ENCODE measurements at regions not wholly inside any gene's neighbourhood (a gene's known extent, or its start where the extent isn't known, plus 50 kb on each side); places are given as distances from the start of the nearest gene placed in this dataset.

DNA sequence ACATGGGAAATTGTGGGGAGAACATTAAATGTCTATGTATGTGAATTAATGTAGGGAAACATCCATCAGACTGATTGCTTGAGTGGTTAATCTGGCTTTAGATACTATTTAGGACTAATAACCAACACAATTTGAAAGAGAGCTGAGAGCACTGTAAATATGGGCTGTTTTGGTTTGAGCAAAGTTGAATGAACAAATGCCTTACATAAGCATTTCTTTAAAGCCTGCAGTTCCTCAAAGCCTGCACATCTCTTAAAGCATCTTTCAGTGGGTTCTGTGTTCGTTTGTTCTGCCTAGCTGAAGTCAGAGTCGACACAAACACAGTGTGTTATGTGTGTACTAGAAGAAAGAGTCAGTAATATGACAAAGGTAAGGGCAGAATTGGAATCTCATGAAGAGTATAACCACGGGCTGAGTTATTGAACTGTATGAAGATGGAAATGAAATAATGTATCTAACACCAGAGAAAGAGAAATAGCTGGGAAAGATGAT is 350.0 kb downstream of the SIPA1L2 start:
- DNase-seq (ENCODE audit: low spot score) = no peak

- no peak for DNase-seq (ENCODE audit: low spot score)
Observed at GRCh38 chr1:232278925-232279324, 351.0 kb downstream of the SIPA1L2 start.

- DNase-seq (ENCODE audit: low spot score) = no peak
Observed at GRCh38 chr1:232276651-232277050, 353.3 kb downstream of the SIPA1L2 start.

DNA sequence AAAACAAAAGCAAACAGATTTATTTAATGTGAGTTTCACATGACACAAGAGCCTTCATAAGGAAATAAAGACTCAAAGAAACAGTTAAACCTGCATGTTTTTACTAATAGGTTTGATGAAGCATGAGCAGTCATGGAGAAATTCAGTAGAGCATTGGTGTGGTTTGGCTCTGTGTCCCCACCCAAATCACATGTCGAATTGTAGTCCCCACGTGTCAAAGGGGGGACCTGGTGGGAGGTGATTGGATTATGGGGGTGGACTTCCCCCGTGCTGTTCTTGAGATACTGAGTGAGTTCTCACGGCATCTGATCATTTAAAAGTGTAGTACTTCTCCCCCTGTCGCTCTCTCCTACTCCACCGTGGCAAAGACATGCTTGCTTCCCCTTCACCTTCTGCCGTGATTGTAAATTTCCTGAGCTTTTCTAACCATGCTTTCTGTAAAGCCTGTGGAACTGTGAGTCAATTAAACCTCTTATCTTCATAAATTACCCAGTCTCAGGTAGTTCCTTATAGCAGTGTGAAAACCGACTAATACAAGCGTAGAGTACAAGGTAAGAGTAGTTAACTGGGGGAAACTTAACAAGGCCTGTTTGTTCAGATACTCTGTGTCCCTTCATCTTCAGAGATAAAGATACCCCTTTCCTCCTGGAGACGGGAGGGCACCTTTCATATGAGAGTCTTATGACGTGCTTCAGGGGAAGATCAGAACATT is 354.8 kb downstream of the SIPA1L2 start:
- no peak for DNase-seq (ENCODE audit: low spot score)

DNA sequence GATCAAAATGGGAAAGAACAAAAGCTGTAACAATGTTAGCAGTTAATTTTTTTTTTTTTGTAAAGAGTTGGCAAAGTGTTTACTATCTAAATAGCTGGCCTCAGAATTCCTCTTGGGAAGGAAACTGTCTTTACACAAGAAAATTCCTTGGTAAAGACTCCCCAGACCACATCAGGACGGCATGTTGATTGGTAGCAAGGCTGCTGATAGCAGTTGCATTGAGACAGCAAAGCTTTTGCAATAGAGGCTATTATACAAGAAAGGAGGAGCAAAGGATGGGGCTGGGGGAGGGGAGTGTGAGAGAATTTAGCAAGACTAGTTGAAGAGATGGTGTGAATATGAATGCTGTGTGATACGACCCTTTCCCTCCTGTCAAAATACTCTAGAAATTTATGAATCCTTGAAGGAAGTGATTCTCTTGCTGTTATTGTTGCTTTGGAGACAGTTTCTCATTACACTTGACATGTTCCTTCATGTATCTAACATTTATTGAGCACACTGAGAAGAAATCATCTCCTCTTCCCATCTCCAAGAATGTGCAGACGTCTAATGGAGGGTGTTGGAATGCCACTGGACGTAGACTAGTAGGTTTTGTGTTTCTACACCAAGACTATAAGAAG is 355.6 kb downstream of the SIPA1L2 start:
- no peak for DNase-seq (ENCODE audit: low spot score)

- DNase-seq (ENCODE audit: low spot score) = no peak
Observed at GRCh38 chr1:232273011-232273410, 356.9 kb downstream of the SIPA1L2 start.

GRCh38 chr1:232271991-232272589 is 357.8 kb downstream of the SIPA1L2 start:
- DNase-seq (ENCODE audit: low spot score) = no peak

- DNase-seq (ENCODE audit: low spot score) = no peak
Observed at GRCh38 chr1:232271299-232271698, 358.6 kb downstream of the SIPA1L2 start.

DNA sequence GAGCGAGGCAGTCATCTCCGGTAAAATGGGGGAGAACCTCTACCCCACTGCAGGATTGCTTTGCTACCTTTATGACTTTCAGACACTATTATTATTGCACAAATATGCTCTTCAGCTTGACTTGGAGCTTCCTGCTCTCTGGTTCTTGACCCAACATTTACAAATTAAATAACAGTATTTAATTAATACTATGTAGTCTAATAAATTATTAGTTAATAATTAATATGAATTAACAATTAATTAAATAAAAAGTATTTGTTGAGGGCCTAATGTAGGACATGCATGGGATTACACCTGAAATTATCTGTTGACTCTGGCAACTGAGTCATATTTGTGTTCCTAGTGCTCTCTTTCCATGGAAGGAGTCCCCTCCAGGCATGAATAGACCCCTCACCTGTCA is 359.9 kb downstream of the SIPA1L2 start:
- DNase-seq (ENCODE audit: low spot score) = no peak

DNA sequence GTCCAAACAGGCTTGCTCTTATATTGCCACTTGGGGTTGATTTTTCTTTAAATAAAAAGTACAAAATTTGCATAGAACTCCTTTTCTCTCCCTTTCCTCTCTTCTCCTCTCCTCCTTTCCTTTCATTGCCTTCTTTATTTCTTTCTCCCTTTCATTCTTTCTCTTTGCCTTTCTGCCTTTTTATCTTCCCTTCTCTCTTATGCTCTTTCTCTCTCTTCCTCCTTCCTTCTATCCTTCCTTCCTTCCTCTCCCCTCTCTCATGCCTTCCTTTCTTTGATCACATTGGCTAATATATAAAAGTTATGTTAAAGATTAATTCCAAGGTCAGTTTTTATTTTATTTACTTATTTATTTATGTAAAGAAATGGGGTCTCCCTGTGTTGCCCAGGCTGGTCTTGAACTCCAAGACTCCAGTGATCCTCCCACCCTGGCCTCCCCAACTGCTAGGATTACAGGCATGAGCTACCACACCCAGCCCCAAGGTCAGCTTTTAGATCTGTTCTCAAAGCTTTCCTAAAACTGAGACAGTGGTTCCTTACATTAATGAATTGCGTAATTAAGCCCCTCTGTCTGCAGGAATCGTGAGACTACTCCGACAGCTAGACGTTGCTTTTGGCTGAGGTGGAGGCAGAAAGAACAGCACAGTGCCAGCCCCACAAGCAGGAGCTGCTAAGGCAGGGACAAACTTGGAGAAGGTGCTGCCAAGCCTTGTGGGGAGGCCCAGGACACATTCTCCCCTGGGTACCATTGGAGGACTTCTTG is 361.9 kb downstream of the SIPA1L2 start:
- no peak for DNase-seq (ENCODE audit: low spot score)

- no peak for DNase-seq (ENCODE audit: low spot score)
Observed at GRCh38 chr1:232267092-232267836, 362.7 kb downstream of the SIPA1L2 start.

DNA sequence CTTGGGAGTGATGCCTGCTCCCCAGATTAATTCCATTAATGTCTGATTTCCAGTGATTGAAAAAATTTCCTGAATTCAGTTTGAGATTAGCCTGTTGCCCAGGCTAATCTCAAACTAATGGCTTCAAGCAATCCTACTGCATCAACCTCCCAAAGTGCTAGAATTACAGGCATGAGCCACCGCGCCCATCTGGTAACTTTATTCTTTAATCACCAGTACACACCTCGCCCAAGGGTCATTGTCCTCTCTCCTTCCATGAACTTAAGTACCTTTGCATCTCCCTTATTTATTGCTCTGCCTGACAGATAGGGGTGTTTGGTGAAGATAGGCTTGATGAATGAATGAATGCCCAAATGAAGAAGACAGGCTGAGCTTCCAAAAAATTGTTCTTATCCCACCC is 366.5 kb downstream of the SIPA1L2 start:
- DNase-seq (ENCODE audit: low spot score) = no peak

DNA sequence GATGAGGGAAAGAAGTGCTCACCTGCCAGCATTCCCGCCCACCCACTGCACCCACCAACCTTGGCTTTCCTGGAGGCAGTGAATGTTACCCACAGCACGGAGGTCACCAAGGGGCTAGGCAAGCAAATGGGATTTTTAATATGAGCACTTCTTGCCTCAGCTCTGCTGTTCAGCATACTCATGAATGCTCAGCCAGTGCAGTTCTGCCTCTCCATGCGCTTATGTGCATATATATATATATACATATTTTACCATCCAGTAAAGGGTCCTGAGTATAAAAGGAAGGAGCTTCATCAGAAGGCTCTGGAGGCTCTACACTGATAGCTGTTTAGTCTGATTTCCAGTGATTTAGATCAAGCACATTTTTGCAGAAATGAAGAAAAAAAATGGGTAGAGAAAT is 366.9 kb downstream of the SIPA1L2 start:
- no peak for DNase-seq (ENCODE audit: low spot score)

GRCh38 chr1:232260861-232261260 is 369.1 kb downstream of the SIPA1L2 start:
- no peak for DNase-seq (ENCODE audit: low spot score)

GRCh38 chr1:232260045-232260444 is 369.9 kb downstream of the SIPA1L2 start:
- DNase-seq (ENCODE audit: low spot score) = no peak

GRCh38 chr1:232259333-232259732 is 370.6 kb downstream of the SIPA1L2 start:
- DNase-seq (ENCODE audit: low spot score) = no peak

GRCh38 chr1:232252546-232253118 is 377.3 kb downstream of the SIPA1L2 start:
- DNase-seq (ENCODE audit: low spot score) = no peak

- DNase-seq (ENCODE audit: low spot score) = no peak
Observed at GRCh38 chr1:232250838-232251237, 379.1 kb downstream of the SIPA1L2 start.

DNA sequence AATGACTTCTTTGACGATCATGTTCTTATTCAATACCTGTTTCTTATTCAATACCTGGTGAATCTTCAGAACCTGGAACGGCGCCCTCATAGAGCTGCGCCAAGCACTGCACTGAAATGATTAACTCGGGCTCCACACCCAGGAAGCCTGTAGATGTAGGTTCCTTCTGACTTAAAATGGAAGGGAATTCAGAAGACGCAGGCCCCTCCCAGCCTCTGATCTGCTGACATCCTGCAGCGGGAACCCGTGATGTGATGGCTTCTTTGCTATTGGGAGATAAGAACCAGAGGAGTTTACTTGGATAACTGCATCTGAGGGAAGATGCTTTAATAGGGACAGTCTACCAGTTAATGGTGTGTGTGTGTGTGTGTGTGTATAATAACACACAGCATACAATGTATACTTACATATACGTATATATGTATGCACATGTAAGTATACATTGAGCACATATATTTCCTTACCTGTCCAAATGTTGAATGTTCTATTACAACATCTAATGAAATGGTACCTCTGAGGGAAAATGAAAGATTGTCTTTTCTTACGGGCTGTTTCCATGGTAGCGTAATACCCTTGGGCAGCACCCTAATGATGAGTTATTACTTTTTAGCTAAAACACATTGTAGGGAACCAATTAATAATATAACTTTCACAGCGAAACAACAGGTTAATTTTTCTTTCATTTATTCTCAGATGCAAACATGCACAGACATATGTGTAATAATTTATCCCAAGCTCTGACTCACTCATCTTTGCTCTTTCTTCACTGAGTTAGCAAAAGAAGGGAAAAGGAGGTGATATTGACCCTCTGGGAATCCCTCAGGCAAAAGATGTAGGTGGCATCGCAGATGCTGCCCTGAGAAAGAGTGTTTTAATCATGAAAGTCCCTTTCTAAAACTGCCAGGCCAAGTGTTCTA is 379.8 kb downstream of the SIPA1L2 start:
- no peak for DNase-seq (ENCODE audit: low spot score)

GRCh38 chr1:232249339-232249738 is 380.6 kb downstream of the SIPA1L2 start:
- DNase-seq (ENCODE audit: low spot score) = no peak

All from LoVo (cell line).